ENCODE measurements at regions not wholly inside any gene's neighbourhood (a gene's known extent, or its start where the extent isn't known, plus 50 kb on each side); places are given as distances from the start of the nearest gene placed in this dataset.

- H3K79me2 ChIP-seq (ENCODE audit: control insufficient read depth, low read length): no peaks in the 10 kb centered on the region
- no peaks in the 10 kb centered on the region for H3K4me1 ChIP-seq (ENCODE audit: control insufficient read depth, low read length)
Measured at GRCh38 chr11:87422566-87422965, 384.8 kb downstream of the TMEM135 start.

GRCh38 chr11:87421422-87421821, 383.7 kb downstream of the TMEM135 start:
- H3K4me3 ChIP-seq (ENCODE audit: low read length): no peak overlapping the region
- no peaks in the 10 kb centered on the region for H3K9me3 ChIP-seq (ENCODE audit: control insufficient read depth, insufficient read depth, low read length)
- no peak overlapping the region for H3K4me2 ChIP-seq (ENCODE audit: low read length)
- no peaks in the 10 kb centered on the region for H3F3A ChIP-seq (ENCODE audit: control insufficient read depth, insufficient read depth)
- H3K36me3 ChIP-seq (ENCODE audit: control insufficient read depth, low read length): no peaks in the 10 kb centered on the region
- no peaks in the 10 kb centered on the region for H3K27me3 ChIP-seq (ENCODE audit: control insufficient read depth, low read length)
- H4K20me1 ChIP-seq (ENCODE audit: control insufficient read depth, insufficient read depth, low read depth, low read length): no peaks in the 10 kb centered on the region
- TF ChIP-seq CTCF (IDR thresholded peaks at IDR 0.05; ENCODE audit: low read depth, low read length, poor library complexity, severe bottlenecking) (peak; percentile 69), EZH2phosphoT487 (IDR thresholded peaks at IDR 0.05; ENCODE audit: borderline replicate concordance, low read length) (no peak)
- H3K4me1 ChIP-seq (ENCODE audit: control insufficient read depth, low read length): no peaks in the 10 kb centered on the region
- no peaks in the 10 kb centered on the region for H3K79me2 ChIP-seq (ENCODE audit: control insufficient read depth, low read length)
- H3K9me2 ChIP-seq (replicated peaks; ENCODE audit: control insufficient read depth, low read length): no peaks in the 10 kb centered on the region
- no peak overlapping the region for H3K27ac ChIP-seq (ENCODE audit: low read depth, low read length)

More at GRCh38 chr11:87422566-87422965, 384.8 kb downstream of the TMEM135 start:
- H3F3A ChIP-seq (ENCODE audit: control insufficient read depth, insufficient read depth): no peaks in the 10 kb centered on the region
- H3K36me3 ChIP-seq (ENCODE audit: control insufficient read depth, low read length): no peaks in the 10 kb centered on the region
- no peak overlapping the region for H3K4me2 ChIP-seq (ENCODE audit: low read length)
- no peaks in the 10 kb centered on the region for H3K9me3 ChIP-seq (ENCODE audit: control insufficient read depth, insufficient read depth, low read length)
- H3K4me3 ChIP-seq (ENCODE audit: low read length): no peak overlapping the region
- TF ChIP-seq EZH2phosphoT487 (IDR thresholded peaks at IDR 0.05; ENCODE audit: borderline replicate concordance, low read length): no peak
- no peak for TF ChIP-seq CTCF (IDR thresholded peaks at IDR 0.05; ENCODE audit: low read depth, low read length, poor library complexity, severe bottlenecking)
- no peaks in the 10 kb centered on the region for H4K20me1 ChIP-seq (ENCODE audit: control insufficient read depth, insufficient read depth, low read depth, low read length)
- H3K27ac ChIP-seq (ENCODE audit: low read depth, low read length): no peak overlapping the region
- H3K27me3 ChIP-seq (ENCODE audit: control insufficient read depth, low read length): no peaks in the 10 kb centered on the region
- H3K9me2 ChIP-seq (replicated peaks; ENCODE audit: control insufficient read depth, low read length): no peaks in the 10 kb centered on the region

- no peaks in the 10 kb centered on the region for H3K9me2 ChIP-seq (replicated peaks; ENCODE audit: control insufficient read depth, low read length)
- H3K9me3 ChIP-seq (ENCODE audit: control insufficient read depth, insufficient read depth, low read length): no peaks in the 10 kb centered on the region
- H3K4me1 ChIP-seq (ENCODE audit: control insufficient read depth, low read length): no peaks in the 10 kb centered on the region
- no peaks in the 10 kb centered on the region for H3K36me3 ChIP-seq (ENCODE audit: control insufficient read depth, low read length)
- H3K27me3 ChIP-seq (ENCODE audit: control insufficient read depth, low read length): no peaks in the 10 kb centered on the region
- H3K27ac ChIP-seq (ENCODE audit: low read depth, low read length): no peak overlapping the region
- no peak overlapping the region for H3K4me3 ChIP-seq (ENCODE audit: low read length)
- TF ChIP-seq CTCF (IDR thresholded peaks at IDR 0.05; ENCODE audit: low read depth, low read length, poor library complexity, severe bottlenecking) (no peak), EZH2phosphoT487 (IDR thresholded peaks at IDR 0.05; ENCODE audit: borderline replicate concordance, low read length) (no peak)
- H3K79me2 ChIP-seq (ENCODE audit: control insufficient read depth, low read length): no peaks in the 10 kb centered on the region
- no peaks in the 10 kb centered on the region for H4K20me1 ChIP-seq (ENCODE audit: control insufficient read depth, insufficient read depth, low read depth, low read length)
- H3K4me2 ChIP-seq (ENCODE audit: low read length): no peak overlapping the region
- H3F3A ChIP-seq (ENCODE audit: control insufficient read depth, insufficient read depth): no peaks in the 10 kb centered on the region
Measured at GRCh38 chr11:87417951-87418350, 380.2 kb downstream of the TMEM135 start.

GRCh38 chr11:87405843-87406242, 368.1 kb downstream of the TMEM135 start:
- Histone ChIP-seq H3F3A (ENCODE audit: control insufficient read depth, insufficient read depth) (no peaks in the 10 kb centered on the region), H3K27me3 (ENCODE audit: control insufficient read depth, low read length) (no peaks in the 10 kb centered on the region), H3K27ac (ENCODE audit: low read depth, low read length) (no peak overlapping the region), H3K79me2 (ENCODE audit: control insufficient read depth, low read length) (no peaks in the 10 kb centered on the region), H3K36me3 (ENCODE audit: control insufficient read depth, low read length) (no peaks in the 10 kb centered on the region), H3K4me1 (ENCODE audit: control insufficient read depth, low read length) (no peaks in the 10 kb centered on the region), H3K4me3 (ENCODE audit: low read length) (no peak overlapping the region), H3K9me3 (ENCODE audit: control insufficient read depth, insufficient read depth, low read length) (no peaks in the 10 kb centered on the region), H4K20me1 (ENCODE audit: control insufficient read depth, insufficient read depth, low read depth, low read length) (no peaks in the 10 kb centered on the region), H3K4me2 (ENCODE audit: low read length) (no peak overlapping the region), H3K9me2 (replicated peaks; ENCODE audit: control insufficient read depth, low read length) (no peaks in the 10 kb centered on the region)
- TF ChIP-seq EZH2phosphoT487 (IDR thresholded peaks at IDR 0.05; ENCODE audit: borderline replicate concordance, low read length) (no peak), CTCF (IDR thresholded peaks at IDR 0.05; ENCODE audit: low read depth, low read length, poor library complexity, severe bottlenecking) (no peak)
